GM23338 (cell line): ENCODE measurements at regions not wholly inside any gene's neighbourhood (a gene's known extent, or its start where the extent isn't known, plus 50 kb on each side); places are given as distances from the start of the nearest gene placed in this dataset.

Source experiments
- ATAC-seq: fragments of 200-7000 bp; cut with Tn5 transposase; 3 replicates; pipeline ENCODE4 v1.9.1; 2020
- DNase-seq: peaks from one replicate; pipeline ENCODE4 v3.0.0-alpha.2; 2015; ENCODE audit warnings: low spot score
- H2AFZ ChIP-seq: fragments of 200-600 bp; sonication (generic); 2 replicates; pipeline ENCODE4 v1.8.0; 2016; ENCODE audit warnings: antibody characterized with exemption, mild to moderate bottlenecking, moderate library complexity
- H3F3A ChIP-seq: fragments of 200-600 bp; sonication (generic); replicated peaks from 2 replicates; pipeline ENCODE4 v1.8.0; 2017; ENCODE audit warnings: antibody characterized with exemption, mixed run types, low read depth
- H3K27ac ChIP-seq: fragments of 200-600 bp; sonication (generic); 2 replicates; pipeline ENCODE4 v1.6.1; 2016; ENCODE audit warnings: low read depth
- H3K27me3 ChIP-seq: fragments of 200-600 bp; sonication (generic); 2 replicates; pipeline ENCODE4 v1.8.0; 2016; ENCODE audit warnings: mild to moderate bottlenecking, mixed run types, moderate library complexity; ENCODE audit not compliant: insufficient read depth
- H3K36me3 ChIP-seq: fragments of 200-600 bp; sonication (generic); 2 replicates; pipeline ENCODE4 v1.8.0; 2016; ENCODE audit warnings: mild to moderate bottlenecking; ENCODE audit not compliant: insufficient read depth
- H3K4me1 ChIP-seq: fragments of 200-600 bp; sonication (generic); 2 replicates; pipeline ENCODE4 v1.8.0; 2016; ENCODE audit warnings: mild to moderate bottlenecking, moderate library complexity; ENCODE audit not compliant: insufficient read depth
- H3K4me2 ChIP-seq: fragments of 200-600 bp; sonication (generic); 2 replicates; pipeline ENCODE4 v1.7.1; 2017; ENCODE audit warnings: mixed run types
- H3K4me3 ChIP-seq: fragments of 200-600 bp; sonication (generic); 2 replicates; pipeline ENCODE4 v1.6.1; 2016; ENCODE audit warnings: mixed run types
- H3K79me2 ChIP-seq: fragments of 200-600 bp; sonication (generic); replicated peaks from 2 replicates; pipeline ENCODE4 v1.8.0; 2017; ENCODE audit warnings: mild to moderate bottlenecking; ENCODE audit not compliant: insufficient read depth
- H3K9me2 ChIP-seq: fragments of 200-600 bp; sonication (generic); 2 replicates; pipeline ENCODE4 v1.8.0; 2017; ENCODE audit not compliant: insufficient read depth
- H4K20me1 ChIP-seq: fragments of 200-600 bp; sonication (generic); replicated peaks from 2 replicates; pipeline ENCODE4 v1.8.0; 2017; ENCODE audit warnings: mild to moderate bottlenecking; ENCODE audit not compliant: insufficient read depth
- H3K27ac Mint-ChIP-seq: 2 replicates; pipeline ENCODE4 v1.8.0; 2020; ENCODE audit warnings: inconsistent platforms, mild to moderate bottlenecking, moderate library complexity, mixed read lengths
- H3K27me3 Mint-ChIP-seq: 3 replicates; pipeline ENCODE4 v1.8.0; 2022; ENCODE audit warnings: low read depth, mild to moderate bottlenecking, moderate library complexity, mixed read lengths, inconsistent platforms; ENCODE audit not compliant: insufficient read depth, poor library complexity
- H3K36me3 Mint-ChIP-seq: 3 replicates; pipeline ENCODE4 v1.8.0; 2021; ENCODE audit warnings: low read depth, mild to moderate bottlenecking, inconsistent platforms, moderate library complexity, mixed read lengths
- H3K4me1 Mint-ChIP-seq: 3 replicates; pipeline ENCODE4 v1.8.0; 2020; ENCODE audit warnings: mild to moderate bottlenecking, inconsistent platforms, mixed read lengths
- H3K4me3 Mint-ChIP-seq: 3 replicates; pipeline ENCODE4 v1.8.0; 2021; ENCODE audit warnings: moderate library complexity, mild to moderate bottlenecking, inconsistent platforms, mixed read lengths
- H3K9me3 Mint-ChIP-seq: 3 replicates; pipeline ENCODE4 v1.8.0; 2020; ENCODE audit warnings: moderate library complexity, mild to moderate bottlenecking, inconsistent platforms, mixed read lengths
- CREB1 ChIP-seq: fragments of 250-450 bp; sonication (Bioruptor Pico); IDR thresholded peaks from 2 replicates; pipeline ENCODE4 v1.5.0; 2020; ENCODE audit warnings: low read depth, mild to moderate bottlenecking, moderate library complexity
- EZH2 ChIP-seq: fragments of 200-600 bp; sonication (generic); IDR thresholded peaks from one replicate; pipeline ENCODE4 v1.8.0; 2017; ENCODE audit warnings: antibody characterized with exemption, mild to moderate bottlenecking, low read depth; ENCODE audit not compliant: unreplicated experiment
- EZH2phosphoT487 ChIP-seq: fragments of 200-600 bp; sonication (generic); IDR thresholded peaks from one replicate; pipeline ENCODE4 v1.8.1; 2018; ENCODE audit warnings: antibody characterized with exemption; ENCODE audit not compliant: unreplicated experiment
- JUNB ChIP-seq: IDR thresholded peaks from one replicate; pipeline ENCODE4 v1.6.1; 2016; ENCODE audit warnings: antibody characterized with exemption; ENCODE audit not compliant: unreplicated experiment
- NANOG ChIP-seq: IDR thresholded peaks from 2 replicates; pipeline ENCODE4 v1.6.1; 2016; ENCODE audit warnings: antibody characterized with exemption, borderline replicate concordance
- POLR2AphosphoS5 ChIP-seq: IDR thresholded peaks from 2 replicates; pipeline ENCODE4 v1.6.1; 2016; ENCODE audit warnings: antibody characterized with exemption, low read depth
- STAT1 ChIP-seq: IDR thresholded peaks from one replicate; pipeline ENCODE4 v1.6.1; 2016; ENCODE audit warnings: antibody characterized with exemption; ENCODE audit not compliant: unreplicated experiment
- ZNF114 ChIP-seq: fragments of 250-450 bp; sonication (Bioruptor Pico); IDR thresholded peaks from 2 replicates; pipeline ENCODE4 v1.5.0; 2020; ENCODE audit warnings: mild to moderate bottlenecking, moderate library complexity
- ZNF331 ChIP-seq: fragments of 250-450 bp; sonication (Bioruptor Pico); IDR thresholded peaks from 2 replicates; pipeline ENCODE4 v1.5.0; 2020; ENCODE audit warnings: low read depth, mild to moderate bottlenecking, moderate library complexity
- TF ChIP-seq, protein P1 (sequence below): IDR thresholded peaks from one replicate; pipeline ENCODE4 v1.6.1; 2018; ENCODE audit warnings: antibody characterized with exemption; ENCODE audit not compliant: unreplicated experiment
- TF ChIP-seq, protein P2 (sequence below): IDR thresholded peaks from 2 replicates; pipeline ENCODE4 v1.6.1; 2016; ENCODE audit warnings: antibody characterized with exemption
- TF ChIP-seq, protein P3 (sequence below), 2 experiments: fragments of 200-600 bp in 1 of 2; sonication (generic) in 1 of 2; conservative IDR thresholded peaks; 2 replicates each; pipeline versions ENCODE4 v1.5.1 to v1.6.1; 2016 to 2017; ENCODE audit warnings: antibody characterized with exemption in 2 of 2, low read depth in 2 of 2, mild to moderate bottlenecking in 2 of 2, moderate library complexity in 1 of 2

DNA sequence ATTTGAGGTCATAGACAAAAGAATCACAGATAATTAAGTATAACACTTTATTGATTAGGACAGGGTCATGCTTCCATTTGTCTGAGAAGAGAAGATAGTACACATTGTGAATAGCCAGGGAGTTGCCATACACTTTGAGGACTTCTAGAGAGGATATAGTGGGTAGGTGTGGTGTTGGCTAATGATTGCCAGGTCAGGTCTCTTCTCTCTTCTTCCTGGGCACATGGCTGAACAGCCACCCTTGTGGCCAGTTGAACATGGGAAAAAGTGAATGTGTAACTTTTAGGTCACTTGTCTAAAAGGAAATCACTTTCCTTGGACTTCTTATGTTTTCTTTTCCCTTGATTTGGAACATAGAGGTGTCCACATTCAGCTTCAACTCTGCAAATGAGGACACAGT is 772.1 kb upstream of the MAP3K7 start (continued):
- TF ChIP-seq, protein P1, sequence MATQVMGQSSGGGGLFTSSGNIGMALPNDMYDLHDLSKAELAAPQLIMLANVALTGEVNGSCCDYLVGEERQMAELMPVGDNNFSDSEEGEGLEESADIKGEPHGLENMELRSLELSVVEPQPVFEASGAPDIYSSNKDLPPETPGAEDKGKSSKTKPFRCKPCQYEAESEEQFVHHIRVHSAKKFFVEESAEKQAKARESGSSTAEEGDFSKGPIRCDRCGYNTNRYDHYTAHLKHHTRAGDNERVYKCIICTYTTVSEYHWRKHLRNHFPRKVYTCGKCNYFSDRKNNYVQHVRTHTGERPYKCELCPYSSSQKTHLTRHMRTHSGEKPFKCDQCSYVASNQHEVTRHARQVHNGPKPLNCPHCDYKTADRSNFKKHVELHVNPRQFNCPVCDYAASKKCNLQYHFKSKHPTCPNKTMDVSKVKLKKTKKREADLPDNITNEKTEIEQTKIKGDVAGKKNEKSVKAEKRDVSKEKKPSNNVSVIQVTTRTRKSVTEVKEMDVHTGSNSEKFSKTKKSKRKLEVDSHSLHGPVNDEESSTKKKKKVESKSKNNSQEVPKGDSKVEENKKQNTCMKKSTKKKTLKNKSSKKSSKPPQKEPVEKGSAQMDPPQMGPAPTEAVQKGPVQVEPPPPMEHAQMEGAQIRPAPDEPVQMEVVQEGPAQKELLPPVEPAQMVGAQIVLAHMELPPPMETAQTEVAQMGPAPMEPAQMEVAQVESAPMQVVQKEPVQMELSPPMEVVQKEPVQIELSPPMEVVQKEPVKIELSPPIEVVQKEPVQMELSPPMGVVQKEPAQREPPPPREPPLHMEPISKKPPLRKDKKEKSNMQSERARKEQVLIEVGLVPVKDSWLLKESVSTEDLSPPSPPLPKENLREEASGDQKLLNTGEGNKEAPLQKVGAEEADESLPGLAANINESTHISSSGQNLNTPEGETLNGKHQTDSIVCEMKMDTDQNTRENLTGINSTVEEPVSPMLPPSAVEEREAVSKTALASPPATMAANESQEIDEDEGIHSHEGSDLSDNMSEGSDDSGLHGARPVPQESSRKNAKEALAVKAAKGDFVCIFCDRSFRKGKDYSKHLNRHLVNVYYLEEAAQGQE: no peak
- TF ChIP-seq EZH2phosphoT487 (no peak), CREB1 (CRISPR knock-in tag) (no peak), JUNB (no peak), POLR2AphosphoS5 (no peak), NANOG (no peak), EZH2 (no peak)
- TF ChIP-seq, protein P2, sequence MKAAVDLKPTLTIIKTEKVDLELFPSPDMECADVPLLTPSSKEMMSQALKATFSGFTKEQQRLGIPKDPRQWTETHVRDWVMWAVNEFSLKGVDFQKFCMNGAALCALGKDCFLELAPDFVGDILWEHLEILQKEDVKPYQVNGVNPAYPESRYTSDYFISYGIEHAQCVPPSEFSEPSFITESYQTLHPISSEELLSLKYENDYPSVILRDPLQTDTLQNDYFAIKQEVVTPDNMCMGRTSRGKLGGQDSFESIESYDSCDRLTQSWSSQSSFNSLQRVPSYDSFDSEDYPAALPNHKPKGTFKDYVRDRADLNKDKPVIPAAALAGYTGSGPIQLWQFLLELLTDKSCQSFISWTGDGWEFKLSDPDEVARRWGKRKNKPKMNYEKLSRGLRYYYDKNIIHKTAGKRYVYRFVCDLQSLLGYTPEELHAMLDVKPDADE: no peak

DNA sequence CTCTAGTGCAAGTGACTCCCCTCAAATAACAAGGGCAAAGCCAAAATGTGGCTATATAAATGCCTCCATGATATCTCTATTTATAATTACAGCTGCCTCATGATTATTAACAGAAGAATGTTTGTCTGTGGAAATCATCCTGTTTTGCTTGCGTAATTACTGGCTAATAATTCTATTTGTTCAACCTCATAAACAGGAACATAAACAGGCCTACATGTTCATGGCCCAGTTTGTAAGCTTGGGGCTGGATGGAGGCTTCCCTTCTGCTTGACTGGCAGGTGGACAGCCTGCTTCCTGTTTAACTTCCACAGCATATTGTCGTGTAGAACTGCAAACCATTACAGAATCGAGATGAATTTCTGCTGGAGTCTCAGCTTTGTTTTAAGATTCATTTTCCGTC is 766.0 kb upstream of the MAP3K7 start:
- Histone ChIP-seq H3K79me2 (no peaks in the 10 kb centered on the region), H4K20me1 (no peaks in the 10 kb centered on the region), H3K9me2 (no peaks in the 10 kb centered on the region), H3K4me3 (no peak overlapping the region), H2AFZ (no peak overlapping the region), H3K36me3 (no peaks in the 10 kb centered on the region), H3K27ac (no peak overlapping the region), H3F3A (no peaks in the 10 kb centered on the region), H3K4me2 (no peak overlapping the region), H3K4me1 (no peaks in the 10 kb centered on the region), H3K27me3 (no peaks in the 10 kb centered on the region)
- H3K27me3 Mint-ChIP-seq: no peaks in the 10 kb centered on the region
- H3K36me3 Mint-ChIP-seq: no peaks in the 10 kb centered on the region
- no peak overlapping the region for H3K4me3 Mint-ChIP-seq
- no peaks in the 10 kb centered on the region for H3K9me3 Mint-ChIP-seq
- TF ChIP-seq STAT1 (no peak), JUNB (no peak), EZH2phosphoT487 (no peak), EZH2 (no peak), CREB1 (CRISPR knock-in tag) (no peak), ZNF114 (CRISPR knock-in tag) (no peak), ZNF331 (CRISPR knock-in tag) (no peak)
- TF ChIP-seq, protein P3, sequence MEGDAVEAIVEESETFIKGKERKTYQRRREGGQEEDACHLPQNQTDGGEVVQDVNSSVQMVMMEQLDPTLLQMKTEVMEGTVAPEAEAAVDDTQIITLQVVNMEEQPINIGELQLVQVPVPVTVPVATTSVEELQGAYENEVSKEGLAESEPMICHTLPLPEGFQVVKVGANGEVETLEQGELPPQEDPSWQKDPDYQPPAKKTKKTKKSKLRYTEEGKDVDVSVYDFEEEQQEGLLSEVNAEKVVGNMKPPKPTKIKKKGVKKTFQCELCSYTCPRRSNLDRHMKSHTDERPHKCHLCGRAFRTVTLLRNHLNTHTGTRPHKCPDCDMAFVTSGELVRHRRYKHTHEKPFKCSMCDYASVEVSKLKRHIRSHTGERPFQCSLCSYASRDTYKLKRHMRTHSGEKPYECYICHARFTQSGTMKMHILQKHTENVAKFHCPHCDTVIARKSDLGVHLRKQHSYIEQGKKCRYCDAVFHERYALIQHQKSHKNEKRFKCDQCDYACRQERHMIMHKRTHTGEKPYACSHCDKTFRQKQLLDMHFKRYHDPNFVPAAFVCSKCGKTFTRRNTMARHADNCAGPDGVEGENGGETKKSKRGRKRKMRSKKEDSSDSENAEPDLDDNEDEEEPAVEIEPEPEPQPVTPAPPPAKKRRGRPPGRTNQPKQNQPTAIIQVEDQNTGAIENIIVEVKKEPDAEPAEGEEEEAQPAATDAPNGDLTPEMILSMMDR (conservative IDR thresholded peaks at IDR 0.05; ENCODE audit: low read depth in 2 of 2): no peak
- H3K27ac Mint-ChIP-seq: no peak overlapping the region
- H3K4me1 Mint-ChIP-seq: no peaks in the 10 kb centered on the region
- ATAC-seq (no peak), DNase-seq (no peak)
